GM12874 (cell line): ENCODE measurements at regions not wholly inside any gene's neighbourhood (a gene's known extent, or its start where the extent isn't known, plus 50 kb on each side); places are given as distances from the start of the nearest gene placed in this dataset.

ENCODE experiments used
- TF ChIP-seq, protein P1 (sequence below): IDR thresholded peaks from 2 replicates; pipeline ENCODE4 v1.5.1; 2011; ENCODE audit warnings: low read depth, mild to moderate bottlenecking, control low read depth, low read length, moderate library complexity; ENCODE audit not compliant: insufficient read depth

DNA sequence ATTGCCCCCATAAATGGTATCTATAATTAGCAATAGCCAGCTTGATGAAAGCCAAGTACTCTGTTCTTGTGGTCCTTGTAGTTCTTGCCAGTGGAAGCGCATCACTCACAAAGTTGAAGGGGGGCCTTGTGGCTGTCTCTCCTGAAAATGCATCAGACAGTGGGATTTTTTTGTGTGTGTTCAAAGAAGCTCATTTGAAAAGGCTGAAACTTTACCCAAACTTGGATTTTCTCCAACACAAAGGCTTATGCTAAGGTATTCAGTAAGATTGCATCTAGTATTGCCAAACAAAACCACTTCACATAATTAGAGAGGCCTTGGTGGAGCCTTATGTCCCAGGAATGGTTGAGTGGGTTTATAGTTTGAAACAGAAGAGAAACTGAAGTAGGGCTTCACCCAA, 216.7 kb upstream of the TMTC1 start:
- TF ChIP-seq, protein P1, sequence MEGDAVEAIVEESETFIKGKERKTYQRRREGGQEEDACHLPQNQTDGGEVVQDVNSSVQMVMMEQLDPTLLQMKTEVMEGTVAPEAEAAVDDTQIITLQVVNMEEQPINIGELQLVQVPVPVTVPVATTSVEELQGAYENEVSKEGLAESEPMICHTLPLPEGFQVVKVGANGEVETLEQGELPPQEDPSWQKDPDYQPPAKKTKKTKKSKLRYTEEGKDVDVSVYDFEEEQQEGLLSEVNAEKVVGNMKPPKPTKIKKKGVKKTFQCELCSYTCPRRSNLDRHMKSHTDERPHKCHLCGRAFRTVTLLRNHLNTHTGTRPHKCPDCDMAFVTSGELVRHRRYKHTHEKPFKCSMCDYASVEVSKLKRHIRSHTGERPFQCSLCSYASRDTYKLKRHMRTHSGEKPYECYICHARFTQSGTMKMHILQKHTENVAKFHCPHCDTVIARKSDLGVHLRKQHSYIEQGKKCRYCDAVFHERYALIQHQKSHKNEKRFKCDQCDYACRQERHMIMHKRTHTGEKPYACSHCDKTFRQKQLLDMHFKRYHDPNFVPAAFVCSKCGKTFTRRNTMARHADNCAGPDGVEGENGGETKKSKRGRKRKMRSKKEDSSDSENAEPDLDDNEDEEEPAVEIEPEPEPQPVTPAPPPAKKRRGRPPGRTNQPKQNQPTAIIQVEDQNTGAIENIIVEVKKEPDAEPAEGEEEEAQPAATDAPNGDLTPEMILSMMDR, result no peak

DNA sequence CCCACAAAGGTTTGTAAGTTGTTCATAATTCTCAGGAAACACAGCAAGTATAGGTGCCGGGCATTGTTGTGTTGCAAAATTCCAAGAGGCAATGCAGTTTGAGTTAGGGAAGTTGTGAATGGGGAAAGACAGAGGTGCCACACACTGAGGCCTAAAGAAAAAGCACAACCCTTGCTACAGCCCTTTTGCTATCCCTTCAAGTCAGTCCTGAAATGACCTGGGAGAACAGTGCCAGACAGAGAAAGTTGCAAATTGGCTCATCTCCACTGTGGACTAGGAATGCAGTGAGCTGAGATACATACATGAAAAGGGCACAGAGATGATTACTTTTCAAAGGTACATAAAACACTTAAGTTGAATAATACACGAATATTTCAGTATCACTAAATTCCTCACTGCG, 213.3 kb upstream of the TMTC1 start:
- TF ChIP-seq, protein P1, result no peak

DNA sequence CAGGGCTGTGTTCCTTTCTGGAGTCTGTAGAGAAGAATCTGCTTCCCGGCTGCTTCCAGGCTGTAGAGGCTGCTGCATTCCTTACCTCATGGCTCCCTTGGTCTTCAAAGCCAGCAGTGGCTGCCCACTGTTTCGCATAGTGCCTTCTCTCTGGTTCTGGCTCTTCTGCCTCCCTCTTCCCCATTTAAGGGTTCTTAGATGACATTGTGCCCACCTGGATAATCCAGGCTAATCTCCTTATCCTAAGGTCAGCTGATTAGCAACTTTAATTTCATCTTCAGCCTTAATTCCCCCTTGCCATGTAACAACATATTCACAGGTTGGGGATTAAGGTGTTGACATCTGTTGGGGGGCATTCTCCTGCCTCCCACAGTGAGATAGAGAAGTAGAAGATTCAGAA, 208.6 kb upstream of the TMTC1 start:
- TF ChIP-seq, protein P1, result no peak

DNA sequence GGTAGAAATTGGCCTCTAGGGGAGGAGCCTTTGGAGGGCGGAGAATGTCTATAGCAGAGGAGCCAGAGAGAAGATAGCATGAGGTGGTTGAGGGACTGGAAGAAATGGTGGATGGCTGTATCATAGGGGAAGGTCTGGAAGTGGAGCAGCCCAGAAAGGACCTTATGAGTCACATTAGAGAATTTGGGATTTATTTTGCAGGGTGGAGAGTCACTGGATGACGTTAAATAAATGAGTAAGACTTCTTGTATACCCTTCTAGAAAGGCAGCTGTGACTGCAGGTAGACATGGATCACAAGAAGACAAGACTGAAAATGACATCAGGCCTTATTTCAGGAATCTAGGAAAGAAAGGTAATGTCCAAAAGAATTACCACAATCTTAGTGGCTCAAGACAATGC, 208.2 kb upstream of the TMTC1 start:
- TF ChIP-seq, protein P1, result no peak

DNA sequence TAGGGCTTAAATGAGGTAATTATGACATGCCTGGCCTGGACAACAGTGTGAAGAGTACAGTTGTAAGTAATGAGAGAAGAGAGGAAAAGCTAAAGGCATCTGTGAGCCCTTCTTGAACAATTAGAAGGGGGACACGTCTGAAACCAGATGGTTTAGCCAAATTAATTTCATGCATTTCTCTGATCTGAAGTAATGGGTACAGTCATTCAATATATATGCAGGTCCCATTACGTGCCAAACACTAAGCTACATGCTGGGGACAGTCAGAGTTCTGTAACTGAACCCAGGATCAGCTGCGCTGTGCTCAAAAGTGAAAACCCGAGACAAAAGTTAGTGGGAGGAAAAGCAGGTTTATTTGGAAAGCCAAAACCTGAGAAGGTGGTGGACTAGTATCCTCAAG, 207.2 kb upstream of the TMTC1 start:
- TF ChIP-seq, protein P1, result no peak

DNA sequence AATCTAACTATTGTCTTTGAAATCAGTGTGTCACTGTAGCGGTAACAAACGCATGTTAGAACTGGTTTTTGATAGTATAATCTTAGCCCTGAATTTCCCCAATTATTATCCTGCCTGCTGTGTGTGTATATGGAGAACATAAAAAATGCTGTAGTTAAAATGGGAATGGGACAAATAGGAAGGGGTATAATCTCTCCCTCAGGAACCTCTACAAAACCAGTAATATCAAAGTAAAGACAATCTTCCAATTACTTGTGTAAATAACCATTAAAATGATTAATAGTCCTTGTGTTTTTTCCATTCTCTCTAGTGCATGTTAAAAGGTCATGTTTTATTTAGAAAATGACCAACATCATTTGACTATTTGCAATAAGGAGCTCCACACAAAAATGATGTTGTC, 200.1 kb upstream of the TMTC1 start:
- TF ChIP-seq, protein P1, result no peak

DNA sequence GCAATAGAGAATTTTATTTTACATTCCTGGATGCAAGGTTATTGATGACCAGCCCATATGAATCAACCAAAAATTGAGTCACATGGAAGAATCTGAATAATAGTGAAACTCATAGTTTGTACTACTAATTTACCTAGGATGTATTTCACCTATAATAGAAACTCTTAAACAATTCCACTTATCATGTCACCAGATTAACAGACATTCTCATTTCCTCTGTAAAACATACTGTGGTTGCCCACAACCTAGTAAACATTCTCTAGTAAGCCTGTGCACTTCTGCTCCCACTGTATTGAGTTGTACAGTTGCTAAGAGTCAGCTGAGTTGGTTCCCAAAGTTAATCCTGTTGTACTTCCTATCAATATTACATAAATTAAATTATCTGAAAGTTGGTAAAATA, 196.6 kb upstream of the TMTC1 start:
- TF ChIP-seq, protein P1, result no peak

DNA sequence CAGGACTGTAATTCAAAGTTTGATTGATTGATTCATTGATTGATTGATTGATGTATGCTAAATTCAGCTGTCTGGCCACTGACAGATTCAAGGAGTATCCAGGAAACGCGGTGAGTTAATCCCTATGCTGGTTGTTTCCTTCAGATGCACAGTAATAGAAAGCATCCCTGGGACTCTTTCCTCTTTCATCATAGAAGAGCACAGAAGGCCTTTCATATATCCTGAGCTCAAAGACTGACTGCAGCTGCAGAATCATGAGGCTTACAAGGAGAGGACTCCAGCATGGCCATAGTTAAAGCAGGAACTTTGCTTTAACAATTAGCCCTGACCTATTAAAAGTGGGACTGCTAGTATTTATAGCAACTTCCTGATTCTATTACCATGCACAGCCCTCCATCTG, 187.7 kb upstream of the TMTC1 start:
- TF ChIP-seq, protein P1, result no peak
